ENCODE measurements at regions not wholly inside any gene's neighbourhood (a gene's known extent, or its start where the extent isn't known, plus 50 kb on each side); places are given as distances from the start of the nearest gene placed in this dataset.

DNA sequence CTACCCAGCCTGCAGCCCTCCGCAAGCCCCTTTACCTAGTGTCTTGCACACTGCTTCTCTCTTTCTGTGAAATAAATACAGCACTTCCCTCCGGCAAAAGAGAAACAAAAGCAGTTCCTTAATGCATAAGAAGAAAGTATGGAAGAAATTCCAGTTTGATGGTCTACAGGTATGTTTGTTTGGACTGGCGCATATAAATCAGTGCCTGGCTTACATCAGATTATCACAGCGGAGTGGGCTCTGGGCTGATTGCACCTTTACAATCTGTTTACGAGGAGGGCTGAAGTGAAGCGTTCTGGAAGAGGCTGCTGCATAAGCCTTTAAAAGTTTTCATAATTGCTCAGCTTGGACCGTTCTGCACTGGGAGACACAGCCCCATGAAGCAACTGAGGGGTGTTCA, 153.5 kb upstream of the FOXF1 start:
- H3K27ac ChIP-seq, result no peak overlapping the region
- H3K27me3 ChIP-seq, result no peaks in the 10 kb centered on the region
- no peaks in the 10 kb centered on the region for H3K4me1 ChIP-seq
- no peaks in the 10 kb centered on the region for H3K36me3 ChIP-seq
- H3K9me3 ChIP-seq, result no peaks in the 10 kb centered on the region
- TF ChIP-seq POLR2A (IDR thresholded peaks at IDR 0.05), result no peak
- TF ChIP-seq, protein P1, sequence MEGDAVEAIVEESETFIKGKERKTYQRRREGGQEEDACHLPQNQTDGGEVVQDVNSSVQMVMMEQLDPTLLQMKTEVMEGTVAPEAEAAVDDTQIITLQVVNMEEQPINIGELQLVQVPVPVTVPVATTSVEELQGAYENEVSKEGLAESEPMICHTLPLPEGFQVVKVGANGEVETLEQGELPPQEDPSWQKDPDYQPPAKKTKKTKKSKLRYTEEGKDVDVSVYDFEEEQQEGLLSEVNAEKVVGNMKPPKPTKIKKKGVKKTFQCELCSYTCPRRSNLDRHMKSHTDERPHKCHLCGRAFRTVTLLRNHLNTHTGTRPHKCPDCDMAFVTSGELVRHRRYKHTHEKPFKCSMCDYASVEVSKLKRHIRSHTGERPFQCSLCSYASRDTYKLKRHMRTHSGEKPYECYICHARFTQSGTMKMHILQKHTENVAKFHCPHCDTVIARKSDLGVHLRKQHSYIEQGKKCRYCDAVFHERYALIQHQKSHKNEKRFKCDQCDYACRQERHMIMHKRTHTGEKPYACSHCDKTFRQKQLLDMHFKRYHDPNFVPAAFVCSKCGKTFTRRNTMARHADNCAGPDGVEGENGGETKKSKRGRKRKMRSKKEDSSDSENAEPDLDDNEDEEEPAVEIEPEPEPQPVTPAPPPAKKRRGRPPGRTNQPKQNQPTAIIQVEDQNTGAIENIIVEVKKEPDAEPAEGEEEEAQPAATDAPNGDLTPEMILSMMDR (IDR thresholded peaks at IDR 0.05), result no peak
- 83 to 88% methylated on average over 6 to 7 of the region's 7 CpGs for WGBS, 2 donors
- no peak overlapping the region for H3K4me3 ChIP-seq (replicated peaks in 1 of 3)
- intact Hi-C loops (cut with DNase I), result no loop called here
- no peak for DNase-seq

DNA sequence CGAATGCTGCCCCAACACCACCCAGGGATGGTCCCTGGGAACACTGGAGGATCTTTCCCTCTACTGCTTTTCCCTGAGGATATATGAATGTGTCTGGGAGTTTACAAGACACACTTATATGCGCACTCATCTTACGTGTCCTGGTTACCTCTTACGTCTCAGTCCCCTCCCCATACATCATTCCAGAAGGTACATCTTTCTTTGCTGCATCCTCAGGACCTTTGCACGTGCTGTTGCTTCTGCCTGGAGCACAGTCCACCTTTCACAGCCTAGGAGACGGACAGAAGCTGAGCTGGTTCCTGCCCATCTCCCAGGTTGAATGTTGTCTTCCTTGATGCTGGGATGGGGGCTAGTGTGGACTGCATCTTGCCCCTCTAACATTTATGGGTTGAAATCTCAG, 153.0 kb upstream of the FOXF1 start:
- TF ChIP-seq POLR2A (IDR thresholded peaks at IDR 0.05), result no peak
- TF ChIP-seq, protein P1 (IDR thresholded peaks at IDR 0.05), result no peak
- Histone ChIP-seq H3K4me1 (no peaks in the 10 kb centered on the region), H3K9me3 (no peaks in the 10 kb centered on the region), H3K4me3 (replicated peaks in 1 of 3) (no peak overlapping the region), H3K27ac (no peak overlapping the region), H3K27me3 (no peaks in the 10 kb centered on the region), H3K36me3 (no peaks in the 10 kb centered on the region)
- WGBS, 2 donors, result 91 to 92% methylated on average over 6 of the region's 6 CpGs
- intact Hi-C loops (cut with DNase I), result no loop called here
- no peak for DNase-seq

GRCh38 chr16:86357950-86358349, 152.4 kb upstream of the FOXF1 start:
- H3K27me3 ChIP-seq, result no peaks in the 10 kb centered on the region
- intact Hi-C loops (cut with DNase I), result no loop called here
- H3K36me3 ChIP-seq, result no peaks in the 10 kb centered on the region
- H3K4me1 ChIP-seq, result no peaks in the 10 kb centered on the region
- H3K4me3 ChIP-seq (replicated peaks in 1 of 3), result no peak overlapping the region
- TF ChIP-seq POLR2A (IDR thresholded peaks at IDR 0.05), result no peak
- TF ChIP-seq, protein P1 (IDR thresholded peaks at IDR 0.05), result no peak
- WGBS, 2 donors, result 38% methylated on average over 5 to 8 of the region's 8 CpGs
- H3K9me3 ChIP-seq, result no peaks in the 10 kb centered on the region
- H3K27ac ChIP-seq, result no peak overlapping the region
- DNase-seq, result no peak

DNA sequence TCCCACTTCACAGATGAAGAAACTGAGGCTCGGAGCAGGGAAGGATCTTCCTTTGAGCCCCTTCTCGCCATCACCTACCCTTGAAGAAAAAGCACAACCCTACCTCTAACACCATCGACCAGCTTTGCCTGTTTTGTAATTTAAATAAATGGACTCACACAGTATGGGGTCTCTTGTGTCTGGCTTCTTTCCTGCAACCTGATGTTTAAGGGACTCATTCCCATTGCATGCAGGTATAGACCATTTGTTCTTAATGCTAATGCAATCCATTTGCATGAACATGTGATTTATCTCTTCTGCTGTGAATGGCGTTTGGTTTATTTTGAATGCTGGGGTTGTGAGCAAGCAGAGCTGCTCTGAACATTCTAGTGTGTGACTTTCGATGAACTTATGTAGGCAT, 150.8 kb upstream of the FOXF1 start:
- intact Hi-C loops (cut with DNase I), result no loop called here

DNA sequence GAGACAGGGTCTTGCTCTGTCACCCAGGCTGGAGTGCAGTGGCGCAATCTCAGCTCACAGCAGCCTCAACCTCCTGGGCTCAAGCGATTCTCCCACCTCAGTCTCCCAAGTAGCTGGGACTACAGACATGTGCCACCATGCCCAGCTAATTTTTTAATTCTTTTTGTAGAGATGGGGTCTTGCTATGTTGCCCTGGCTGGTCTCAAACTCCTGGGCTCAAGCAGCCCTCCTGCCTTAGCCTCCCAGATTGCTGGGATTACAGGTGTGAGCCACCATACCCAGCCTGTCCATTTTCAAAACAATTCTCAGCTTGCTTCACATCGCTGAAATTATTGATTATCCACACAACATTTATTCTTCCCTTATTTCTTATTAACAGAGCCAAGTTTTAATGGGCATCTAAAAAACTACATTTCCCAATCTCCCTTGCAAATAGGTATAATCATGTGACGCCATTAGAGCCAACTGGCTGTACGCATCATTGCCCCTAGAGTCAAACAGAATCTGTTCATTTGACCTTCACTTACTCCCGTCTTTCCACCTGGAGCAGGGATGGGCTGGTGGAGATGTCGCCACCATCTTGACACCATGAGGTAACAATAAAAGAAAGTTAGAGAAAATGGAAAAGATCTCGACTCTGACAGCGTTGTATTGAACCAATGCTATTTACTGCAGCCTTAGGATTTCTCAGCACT, 148.0 kb upstream of the FOXF1 start:
- Histone ChIP-seq H3K27me3 (no peaks in the 10 kb centered on the region), H3K36me3 (no peaks in the 10 kb centered on the region), H3K4me3 (replicated peaks in 1 of 3) (no peak overlapping the region), H3K9me3 (no peaks in the 10 kb centered on the region), H3K4me1 (no peaks in the 10 kb centered on the region), H3K27ac (no peak overlapping the region)
- TF ChIP-seq, protein P1 (IDR thresholded peaks at IDR 0.05), result no peak
- no peak for TF ChIP-seq POLR2A (IDR thresholded peaks at IDR 0.05)
- DNase-seq, result no peak
- 75 to 83% methylated on average over 9 of the region's 9 CpGs for WGBS, 2 donors
- intact Hi-C loops (cut with DNase I), result no loop called here

More for the DNA sequence above, 150.8 kb upstream of the FOXF1 start:
- Histone ChIP-seq H3K4me3 (replicated peaks in 1 of 3) (no peak overlapping the region), H3K9me3 (no peaks in the 10 kb centered on the region), H3K27ac (no peak overlapping the region), H3K4me1 (no peaks in the 10 kb centered on the region), H3K27me3 (no peaks in the 10 kb centered on the region), H3K36me3 (no peaks in the 10 kb centered on the region)
- DNase-seq, result no peak
- TF ChIP-seq, protein P1 (IDR thresholded peaks at IDR 0.05), result no peak
- no peak for TF ChIP-seq POLR2A (IDR thresholded peaks at IDR 0.05)
- 53 to 62% methylated on average over 5 of the region's 5 CpGs for WGBS, 2 donors
